Body of pancreas (tissue), 4 donors: ENCODE measurements at regions not wholly inside any gene's neighbourhood (a gene's known extent, or its start where the extent isn't known, plus 50 kb on each side); places are given as distances from the start of the nearest gene placed in this dataset.

Experiments
- ATAC-seq: fragments of 150-250 bp; one replicate; pipeline ENCODE4 v1.9.1; 2016
- DNase-seq, 4 donors: peaks; one replicate each; pipeline ENCODE4 v3.0.0-alpha.2; 2019
- H3K27ac ChIP-seq, 4 donors: fragments of 200-600 bp; sonication (generic); 1 replicate in 3 of 4; 2 replicates in 1 of 4; pipeline versions ENCODE4 v1.5.1 to v1.6.1; 2016 to 2019; ENCODE audit warnings: mild to moderate bottlenecking in 1 of 4, mixed read lengths in 1 of 4, moderate library complexity in 1 of 4
- H3K27me3 ChIP-seq, 2 donors: fragments of 200-600 bp; sonication (generic); one replicate each; pipeline ENCODE4 v1.6.0; 2016; ENCODE audit warnings: mild to moderate bottlenecking in 1 of 2
- H3K36me3 ChIP-seq, 2 donors: fragments of 200-600 bp; sonication (generic); replicated peaks in 1 of 2; 2 replicates each; pipeline ENCODE4 v1.5.1; 2016; ENCODE audit warnings: low read depth in 2 of 2; ENCODE audit not compliant: insufficient read depth in 1 of 2
- H3K4me1 ChIP-seq: fragments of 200-600 bp; sonication (generic); one replicate; pipeline ENCODE4 v1.6.0; 2016
- H3K4me3 ChIP-seq, 2 donors: fragments of 200-600 bp; sonication (generic); 1 replicate in 1 of 2; 2 replicates in 1 of 2; pipeline ENCODE4 v1.5.1; 2016 to 2019
- H3K9me3 ChIP-seq, 3 donors: fragments of 200-600 bp; sonication (generic); 1 replicate in 2 of 3; 2 replicates in 1 of 3; pipeline ENCODE4 v1.5.1; 2016
- CTCF ChIP-seq, 7 experiments: fragments of 450-650 bp in 4 of 7; fragments of 200-600 bp in 3 of 7; sonication (generic) in 3 of 7; IDR thresholded peaks; one replicate each; pipeline ENCODE4 v1.5.1; 2016 to 2019; ENCODE audit warnings: antibody characterized with exemption in 7 of 7
- POLR2A ChIP-seq, 3 donors: fragments of 450-650 bp; IDR thresholded peaks; one replicate each; pipeline ENCODE4 v1.6.1; 2016; ENCODE audit warnings: antibody characterized with exemption in 3 of 3, mild to moderate bottlenecking in 2 of 3
- WGBS, 2 donors: methylation state at CpG; one replicate each; pipeline ENCODE4 v1.1.5; 2017; 5-methylcytosine and 5-hydroxymethylcytosine counted together
- intact Hi-C: fragments of 100-400 bp; cut with DNase I; formaldehyde crosslinking; loops from one replicate; pipeline ENCODE4 v1.15.1; 2023

- H3K27me3 ChIP-seq, result no peaks in the 10 kb centered on the region
Measured at GRCh38 chr1:212155219-212155618, 119.7 kb downstream of the DTL start.

GRCh38 chr1:212157252-212157651, 121.7 kb downstream of the DTL start:
- H3K9me3 ChIP-seq, result no peaks in the 10 kb centered on the region
- no peak for TF ChIP-seq POLR2A (IDR thresholded peaks at IDR 0.05)
- no peaks in the 10 kb centered on the region for H3K36me3 ChIP-seq
- intact Hi-C loops, result no loop called here
- H3K27ac ChIP-seq, result no peak overlapping the region
- H3K4me1 ChIP-seq, result no peaks in the 10 kb centered on the region
- H3K4me3 ChIP-seq, result no peak overlapping the region
- ATAC-seq, result no peak
- WGBS, 2 donors, result 73 to 85% methylated on average over 6 of the region's 6 CpGs
- DNase-seq, result peak in 2 of 4 donors; percentile 13 to 15
- no peaks in the 10 kb centered on the region for H3K27me3 ChIP-seq

More at GRCh38 chr1:212155219-212155618, 119.7 kb downstream of the DTL start:
- Histone ChIP-seq H3K4me1 (no peaks in the 10 kb centered on the region), H3K9me3 (no peaks in the 10 kb centered on the region), H3K27ac (no peak overlapping the region), H3K36me3 (no peaks in the 10 kb centered on the region), H3K4me3 (no peak overlapping the region)
- DNase-seq (no peak), ATAC-seq (no peak)
- TF ChIP-seq CTCF (IDR thresholded peaks at IDR 0.05), result no peak
- no peak for TF ChIP-seq POLR2A (IDR thresholded peaks at IDR 0.05)
- intact Hi-C loops, result no loop called here

GRCh38 chr1:212158912-212159796, 123.6 kb downstream of the DTL start:
- ATAC-seq, result no peak

GRCh38 chr1:212161231-212161781, 123.9 kb upstream of the PPP2R5A start:
- no peak for ATAC-seq
- H3K27me3 ChIP-seq, result no peaks in the 10 kb centered on the region
- intact Hi-C loops, result no loop called here
- H3K27ac ChIP-seq, result no peak overlapping the region
- no peak for DNase-seq
- TF ChIP-seq CTCF (IDR thresholded peaks at IDR 0.05) (no peak), POLR2A (IDR thresholded peaks at IDR 0.05) (no peak)
- H3K36me3 ChIP-seq, result no peaks in the 10 kb centered on the region
- H3K4me3 ChIP-seq, result no peak overlapping the region
- H3K9me3 ChIP-seq, result no peaks in the 10 kb centered on the region
- 64 to 67% methylated on average over 2 of the region's 2 CpGs for WGBS, 2 donors
- H3K4me1 ChIP-seq, result peaks cover 5% of the 10 kb centered on the region

More at GRCh38 chr1:212158912-212159796, 123.6 kb downstream of the DTL start:
- peak in 2 of 4 donors; percentile 15 to 28 for DNase-seq
- Histone ChIP-seq H3K4me3 (no peak overlapping the region), H3K27ac (no peak overlapping the region), H3K27me3 (no peaks in the 10 kb centered on the region), H3K9me3 (no peaks in the 10 kb centered on the region), H3K4me1 (peaks cover 5% of the 10 kb centered on the region), H3K36me3 (no peaks in the 10 kb centered on the region)
- intact Hi-C loops, result no loop called here
- 86 to 98% methylated on average over 7 of the region's 7 CpGs for WGBS, 2 donors
- no peak for TF ChIP-seq POLR2A (IDR thresholded peaks at IDR 0.05)
- no peak for TF ChIP-seq CTCF (IDR thresholded peaks at IDR 0.05)

GRCh38 chr1:212162635-212163034, 122.6 kb upstream of the PPP2R5A start:
- no peaks in the 10 kb centered on the region for H3K27me3 ChIP-seq
- H3K27ac ChIP-seq, result no peak overlapping the region
- peaks cover 5% of the 10 kb centered on the region for H3K4me1 ChIP-seq
- DNase-seq (peak in 3 of 4 donors; percentile 25 to 40 (median 36)), ATAC-seq (no peak)
- 54 to 61% methylated on average over 5 of the region's 5 CpGs for WGBS, 2 donors
- intact Hi-C loops, result no loop called here
- no peaks in the 10 kb centered on the region for H3K9me3 ChIP-seq
- no peak overlapping the region for H3K4me3 ChIP-seq
- no peaks in the 10 kb centered on the region for H3K36me3 ChIP-seq
- no peak for TF ChIP-seq CTCF (IDR thresholded peaks at IDR 0.05)
